Neural progenitor cell (in vitro differentiated cells): ENCODE measurements at regions not wholly inside any gene's neighbourhood (a gene's known extent, or its start where the extent isn't known, plus 50 kb on each side); places are given as distances from the start of the nearest gene placed in this dataset.
"Not testable (repeated sequence)": the region's sequence is repeated elsewhere in the genome, so short reads cannot be mapped to it uniquely, and the experiment has no call there.

Experiments used
- DNase-seq: peaks from one replicate; pipeline ENCODE4 v3.0.0-alpha.2; 2016; ENCODE audit warnings: low spot score
- H2AFZ ChIP-seq: fragments of 200-600 bp; sonication (generic); replicated peaks from 2 replicates; pipeline ENCODE4 v1.6.1; 2016; ENCODE audit warnings: antibody characterized with exemption
- H3F3A ChIP-seq: fragments of 200-600 bp; sonication (generic); 2 replicates; pipeline ENCODE4 v1.6.1; 2016; ENCODE audit warnings: antibody characterized with exemption, low read depth
- H3K27ac ChIP-seq: fragments of 200-600 bp; sonication (generic); 2 replicates; pipeline ENCODE4 v1.5.1; 2016; ENCODE audit warnings: mild to moderate bottlenecking
- H3K27me3 ChIP-seq: fragments of 200-600 bp; sonication (generic); 2 replicates; pipeline ENCODE4 v1.6.1; 2016; ENCODE audit warnings: mild to moderate bottlenecking, moderate library complexity
- H3K36me3 ChIP-seq: fragments of 200-600 bp; sonication (generic); 2 replicates; pipeline ENCODE4 v1.5.1; 2016
- H3K4me1 ChIP-seq: fragments of 200-600 bp; sonication (generic); 2 replicates; pipeline ENCODE4 v1.6.1; 2016; ENCODE audit warnings: mixed run types
- H3K4me2 ChIP-seq: fragments of 200-600 bp; sonication (generic); 2 replicates; pipeline ENCODE4 v1.6.1; 2016
- H3K4me3 ChIP-seq: fragments of 200-600 bp; sonication (generic); 2 replicates; pipeline ENCODE4 v1.5.1; 2016
- H3K79me2 ChIP-seq: fragments of 200-600 bp; sonication (generic); 2 replicates; pipeline ENCODE4 v1.6.1; 2016; ENCODE audit warnings: low read depth
- H3K9ac ChIP-seq: fragments of 200-600 bp; sonication (generic); 2 replicates; pipeline ENCODE4 v1.6.1; 2016
- H3K9me3 ChIP-seq: fragments of 200-600 bp; sonication (generic); 2 replicates; pipeline ENCODE4 v1.5.1; 2016; ENCODE audit warnings: low read depth
- H4K20me1 ChIP-seq: fragments of 200-600 bp; sonication (generic); 2 replicates; pipeline ENCODE4 v1.6.1; 2016; ENCODE audit warnings: low read depth
- H3K27ac Mint-ChIP-seq: 3 replicates; pipeline ENCODE4 v1.8.0; 2021; ENCODE audit warnings: mixed read lengths
- H3K27me3 Mint-ChIP-seq: 2 replicates; pipeline ENCODE4 v1.8.0; 2022; ENCODE audit warnings: low read depth, mild to moderate bottlenecking, inconsistent platforms, moderate library complexity, mixed read lengths; ENCODE audit not compliant: insufficient read depth
- H3K36me3 Mint-ChIP-seq: 3 replicates; pipeline ENCODE4 v1.8.0; 2021; ENCODE audit warnings: mixed read lengths
- H3K4me1 Mint-ChIP-seq: 3 replicates; pipeline ENCODE4 v1.8.0; 2021; ENCODE audit warnings: mixed read lengths
- H3K4me3 Mint-ChIP-seq: 3 replicates; pipeline ENCODE4 v1.8.0; 2021; ENCODE audit warnings: mild to moderate bottlenecking, moderate library complexity, mixed read lengths
- H3K9me3 Mint-ChIP-seq: 3 replicates; pipeline ENCODE4 v1.8.0; 2020; ENCODE audit warnings: mixed read lengths
- EZH2 ChIP-seq: fragments of 200-600 bp; sonication (generic); IDR thresholded peaks from 2 replicates; pipeline ENCODE4 v1.6.1; 2017; ENCODE audit warnings: antibody characterized with exemption, mild to moderate bottlenecking, moderate library complexity
- EZH2phosphoT487 ChIP-seq: fragments of 200-600 bp; sonication (generic); IDR thresholded peaks from 2 replicates; pipeline ENCODE4 v1.6.1; 2017; ENCODE audit warnings: antibody characterized with exemption
- TF ChIP-seq, protein P1 (sequence below): fragments of 200-600 bp; sonication (generic); IDR thresholded peaks from 2 replicates; pipeline ENCODE4 v1.5.1; 2017; ENCODE audit warnings: antibody characterized with exemption, mild to moderate bottlenecking

DNA sequence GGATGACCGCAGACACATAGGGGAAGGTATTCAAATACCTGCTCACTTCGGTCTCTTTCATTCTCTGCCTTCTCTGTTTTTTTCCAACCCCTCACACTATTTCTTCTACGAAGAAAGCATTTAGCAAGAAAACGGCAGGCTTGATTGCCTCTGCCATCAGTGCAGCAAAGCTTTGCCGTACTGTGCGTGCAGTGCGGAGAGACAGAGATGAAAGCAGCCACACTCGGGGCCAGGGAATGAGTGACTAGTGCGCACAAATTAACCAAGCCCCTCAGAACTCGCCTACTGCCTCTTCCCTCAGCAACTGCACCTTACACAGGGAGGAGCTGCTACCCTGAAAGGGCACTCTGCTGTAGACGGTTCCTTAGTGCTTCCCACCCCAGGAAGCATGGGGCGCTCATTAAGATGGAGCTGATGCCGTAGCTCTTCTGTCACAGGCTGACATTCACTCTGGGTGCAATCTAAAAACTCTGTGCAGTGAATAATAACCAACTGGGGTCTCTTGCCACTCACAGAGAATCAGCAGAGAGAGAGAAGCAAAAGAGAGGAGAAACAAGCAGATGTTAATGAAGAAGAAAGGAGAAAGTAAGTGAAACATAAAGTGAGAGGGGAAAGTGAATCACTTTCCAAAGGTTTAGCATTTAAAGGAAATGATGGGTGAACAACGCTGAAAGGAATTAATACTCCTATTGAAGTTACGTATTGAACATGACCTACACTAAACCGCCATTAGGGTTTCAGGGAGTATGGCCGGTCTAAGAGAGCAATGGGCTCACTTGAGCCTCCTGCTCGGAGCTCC is 69.4 kb downstream of the GRIN2B start:
- Mint-ChIP-seq H3K4me1 (peaks cover 6% of the 10 kb centered on the region), H3K9me3 (peaks cover 2% of the 10 kb centered on the region), H3K27me3 (no peaks in the 10 kb centered on the region), H3K36me3 (peaks cover 2% of the 10 kb centered on the region), H3K4me3 (no peak overlapping the region), H3K27ac (no peak overlapping the region)
- Histone ChIP-seq H3K9me3 (no peaks in the 10 kb centered on the region), H2AFZ (no peak overlapping the region), H3K36me3 (no peaks in the 10 kb centered on the region), H3K4me2 (no peak overlapping the region), H3K9ac (no peak overlapping the region), H3K27me3 (no peaks in the 10 kb centered on the region), H3K27ac (no peak overlapping the region), H4K20me1 (no peaks in the 10 kb centered on the region), H3K4me3 (no peak overlapping the region), H3K79me2 (no peaks in the 10 kb centered on the region), H3K4me1 (no peaks in the 10 kb centered on the region), H3F3A (no peaks in the 10 kb centered on the region)
- DNase-seq: no peak
- TF ChIP-seq, protein P1, sequence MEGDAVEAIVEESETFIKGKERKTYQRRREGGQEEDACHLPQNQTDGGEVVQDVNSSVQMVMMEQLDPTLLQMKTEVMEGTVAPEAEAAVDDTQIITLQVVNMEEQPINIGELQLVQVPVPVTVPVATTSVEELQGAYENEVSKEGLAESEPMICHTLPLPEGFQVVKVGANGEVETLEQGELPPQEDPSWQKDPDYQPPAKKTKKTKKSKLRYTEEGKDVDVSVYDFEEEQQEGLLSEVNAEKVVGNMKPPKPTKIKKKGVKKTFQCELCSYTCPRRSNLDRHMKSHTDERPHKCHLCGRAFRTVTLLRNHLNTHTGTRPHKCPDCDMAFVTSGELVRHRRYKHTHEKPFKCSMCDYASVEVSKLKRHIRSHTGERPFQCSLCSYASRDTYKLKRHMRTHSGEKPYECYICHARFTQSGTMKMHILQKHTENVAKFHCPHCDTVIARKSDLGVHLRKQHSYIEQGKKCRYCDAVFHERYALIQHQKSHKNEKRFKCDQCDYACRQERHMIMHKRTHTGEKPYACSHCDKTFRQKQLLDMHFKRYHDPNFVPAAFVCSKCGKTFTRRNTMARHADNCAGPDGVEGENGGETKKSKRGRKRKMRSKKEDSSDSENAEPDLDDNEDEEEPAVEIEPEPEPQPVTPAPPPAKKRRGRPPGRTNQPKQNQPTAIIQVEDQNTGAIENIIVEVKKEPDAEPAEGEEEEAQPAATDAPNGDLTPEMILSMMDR: no peak
- TF ChIP-seq EZH2phosphoT487: no peak
- no peak for TF ChIP-seq EZH2

DNA sequence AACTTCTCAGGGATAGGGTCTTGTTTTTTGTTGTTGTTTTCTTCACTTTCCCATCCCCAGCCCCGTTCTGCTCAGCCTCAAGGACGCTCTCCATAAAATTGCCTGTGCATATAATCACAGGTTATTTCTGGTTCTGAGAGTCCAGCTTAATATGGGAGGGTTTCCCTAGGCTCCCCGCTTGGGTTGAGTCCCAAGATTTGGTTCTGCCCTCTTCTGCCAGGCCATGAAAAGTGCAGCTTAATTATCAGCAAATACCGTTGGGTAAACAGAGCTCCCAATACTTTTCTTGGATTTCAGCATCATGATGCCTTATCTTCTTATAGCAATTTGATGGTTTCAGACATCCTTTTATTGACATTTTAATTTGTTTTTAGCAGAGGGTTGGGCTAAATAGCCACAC is 75.6 kb downstream of the GRIN2B start:
- Histone ChIP-seq H3K4me2 (no peak overlapping the region), H3K36me3 (no peaks in the 10 kb centered on the region), H3K27me3 (no peaks in the 10 kb centered on the region), H4K20me1 (no peaks in the 10 kb centered on the region), H3K9ac (no peak overlapping the region), H3K27ac (no peak overlapping the region), H3K9me3 (peaks cover 4% of the 10 kb centered on the region), H3F3A (no peaks in the 10 kb centered on the region), H2AFZ (no peak overlapping the region), H3K4me3 (no peak overlapping the region), H3K4me1 (no peaks in the 10 kb centered on the region), H3K79me2 (no peaks in the 10 kb centered on the region)
- Mint-ChIP-seq H3K27ac (no peak overlapping the region), H3K4me3 (no peak overlapping the region), H3K9me3 (peaks cover 15% of the 10 kb centered on the region), H3K36me3 (peaks cover 1% of the 10 kb centered on the region), H3K27me3 (no peaks in the 10 kb centered on the region), H3K4me1 (peaks cover 1% of the 10 kb centered on the region)
- no peak for DNase-seq
- no peak for TF ChIP-seq EZH2

DNA sequence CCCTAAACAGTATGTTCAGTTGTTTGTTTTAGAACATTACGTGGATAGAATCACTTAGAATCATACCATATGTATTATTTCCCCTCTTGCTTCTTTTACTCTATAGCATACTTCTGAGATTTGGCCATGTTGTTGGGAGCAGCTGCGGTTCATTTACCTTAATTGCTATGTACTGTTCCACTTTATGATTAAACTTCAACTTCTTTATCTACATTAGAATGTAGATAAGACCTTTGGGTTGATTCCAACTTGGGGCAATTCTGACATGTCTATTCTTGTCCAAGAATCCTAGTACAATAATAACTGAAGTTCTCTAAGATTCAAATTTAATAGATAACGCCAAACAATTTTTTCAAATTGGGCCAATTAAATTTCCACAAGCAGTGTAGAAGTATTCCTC is 80.7 kb downstream of the GRIN2B start:
- Mint-ChIP-seq H3K4me3 (no peak overlapping the region), H3K9me3 (peaks cover 9% of the 10 kb centered on the region), H3K27me3 (no peaks in the 10 kb centered on the region), H3K4me1 (no peaks in the 10 kb centered on the region), H3K27ac (no peak overlapping the region), H3K36me3 (peaks cover 1% of the 10 kb centered on the region)
- TF ChIP-seq, protein P1: no peak
- no peak for TF ChIP-seq EZH2phosphoT487
- TF ChIP-seq EZH2: no peak
- no peak for DNase-seq
- Histone ChIP-seq H3K9me3 (peaks cover 4% of the 10 kb centered on the region), H3K79me2 (no peaks in the 10 kb centered on the region), H3F3A (no peaks in the 10 kb centered on the region), H3K36me3 (no peaks in the 10 kb centered on the region), H3K4me2 (no peak overlapping the region), H3K9ac (no peak overlapping the region), H3K27me3 (no peaks in the 10 kb centered on the region), H4K20me1 (no peaks in the 10 kb centered on the region), H3K4me1 (no peaks in the 10 kb centered on the region), H2AFZ (no peak overlapping the region), H3K4me3 (no peak overlapping the region), H3K27ac (no peak overlapping the region)

GRCh38 chr12:13898387-13898786 is 83.0 kb downstream of the GRIN2B start:
- H3K4me1 Mint-ChIP-seq, H3K4me1 ChIP-seq, H3K9me3 Mint-ChIP-seq, H3K9me3 ChIP-seq, H3K27me3 Mint-ChIP-seq, H3K27ac ChIP-seq, H3K4me2 ChIP-seq, H4K20me1 ChIP-seq, H3K27me3 ChIP-seq, H3K36me3 Mint-ChIP-seq, H3K4me3 ChIP-seq, H3F3A ChIP-seq, H2AFZ ChIP-seq, DNase-seq, H3K4me3 Mint-ChIP-seq, H3K79me2 ChIP-seq, H3K36me3 ChIP-seq, H3K9ac ChIP-seq, H3K27ac Mint-ChIP-seq: not testable (repeated sequence)
